Stimulated activated naive CD4-positive, alpha-beta T cell treated with Interleukin-2 at 50 U/mL for 16 hours (primary cell): ENCODE measurements at regions not wholly inside any gene's neighbourhood (a gene's known extent, or its start where the extent isn't known, plus 50 kb on each side); places are given as distances from the start of the nearest gene placed in this dataset.
"Not testable (repeated sequence)": the region's sequence is repeated elsewhere in the genome, so short reads cannot be mapped to it uniquely, and the experiment has no call there.

ENCODE experiments used
- DNase-seq: peaks from one replicate; lab custom pipeline; 2025; lab: John Stamatoyannopoulos, UW

DNA sequence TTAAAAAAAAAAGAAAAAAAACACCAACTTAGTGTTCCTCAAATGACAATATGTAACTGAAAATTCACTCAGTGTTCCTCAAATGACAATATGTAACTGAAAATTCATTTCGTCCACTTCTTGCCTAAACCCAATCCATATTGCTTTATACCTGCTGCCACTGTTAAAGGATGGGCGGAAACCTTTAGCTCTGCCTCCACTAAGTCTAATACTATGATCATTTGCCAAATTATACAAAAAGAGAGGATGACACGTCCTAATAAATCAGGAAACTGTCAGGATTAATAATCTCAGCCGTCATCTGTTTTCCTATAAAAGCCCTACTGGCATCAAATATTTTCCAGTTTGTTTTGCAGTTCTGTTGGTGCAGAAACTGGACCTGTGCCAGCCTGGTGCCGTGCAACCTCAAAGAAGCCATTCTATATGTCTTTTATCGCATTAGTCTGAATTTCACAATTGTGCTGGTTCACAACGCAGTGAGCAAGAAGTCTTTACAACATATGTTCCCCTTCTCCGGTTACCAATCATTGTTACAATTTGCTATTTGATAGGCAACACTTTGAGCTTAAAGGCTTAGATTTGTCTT lies 160.4 kb upstream of the KCNH8 start:
- no peak for DNase-seq

DNA sequence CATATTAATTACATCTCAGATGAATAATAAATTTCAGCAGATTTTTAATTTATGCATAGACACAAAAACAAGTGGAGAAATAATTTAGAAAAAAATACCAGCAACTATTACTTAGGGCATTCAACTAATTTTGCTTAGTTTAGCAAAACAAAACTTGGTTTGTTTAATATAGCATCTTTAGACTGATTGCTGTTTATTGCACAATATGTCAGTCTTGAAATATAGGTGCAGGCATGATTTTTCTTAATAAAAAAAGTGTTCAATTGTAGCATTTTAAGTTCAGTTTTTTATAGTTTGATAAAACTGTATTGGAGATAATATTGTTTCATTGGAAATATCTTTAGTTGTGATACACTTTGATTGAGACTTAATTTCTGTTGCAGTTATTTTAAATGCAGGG lies 161.2 kb upstream of the KCNH8 start:
- DNase-seq = no peak

DNA sequence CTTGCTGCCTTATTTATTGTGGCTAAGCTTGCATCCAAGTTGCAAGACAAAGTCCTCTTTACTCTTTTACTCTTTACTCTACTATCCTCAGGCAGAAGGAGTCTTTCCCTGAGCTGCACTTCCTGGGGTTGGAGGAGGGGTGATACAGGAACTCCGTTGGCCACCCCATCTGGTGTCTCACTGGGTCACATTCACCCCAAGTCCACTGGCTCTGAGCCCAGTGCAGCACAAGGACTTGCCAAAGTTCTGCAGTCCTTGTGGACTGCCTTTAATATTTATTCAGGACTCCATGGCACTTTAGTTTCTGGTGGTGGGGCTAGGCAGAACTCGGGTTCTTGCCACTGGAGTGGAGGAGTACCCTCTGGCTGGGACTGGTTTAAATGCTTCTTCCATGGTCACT lies 165.4 kb upstream of the KCNH8 start:
- no peak for DNase-seq

DNA sequence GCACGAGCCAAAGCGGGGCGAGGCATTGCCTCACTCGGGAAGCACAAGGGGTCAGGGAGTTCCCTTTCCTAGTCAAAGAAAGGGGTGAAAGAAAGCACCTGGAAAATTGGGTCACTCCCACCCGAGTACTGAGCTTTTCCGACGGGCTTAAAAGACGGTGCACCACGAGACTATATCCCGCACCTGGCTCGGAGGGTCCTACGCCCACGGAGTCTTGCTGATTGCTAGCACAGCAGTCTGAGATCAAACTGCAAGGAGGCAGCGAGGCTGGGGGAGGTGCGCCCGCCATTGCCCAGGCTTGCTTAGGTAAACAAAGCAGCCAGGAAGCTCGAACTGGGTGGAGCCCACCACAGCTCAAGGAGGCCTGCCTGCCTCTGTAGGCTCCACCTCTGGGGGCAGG lies 172.2 kb upstream of the KCNH8 start:
- not testable (repeated sequence) for DNase-seq

DNA sequence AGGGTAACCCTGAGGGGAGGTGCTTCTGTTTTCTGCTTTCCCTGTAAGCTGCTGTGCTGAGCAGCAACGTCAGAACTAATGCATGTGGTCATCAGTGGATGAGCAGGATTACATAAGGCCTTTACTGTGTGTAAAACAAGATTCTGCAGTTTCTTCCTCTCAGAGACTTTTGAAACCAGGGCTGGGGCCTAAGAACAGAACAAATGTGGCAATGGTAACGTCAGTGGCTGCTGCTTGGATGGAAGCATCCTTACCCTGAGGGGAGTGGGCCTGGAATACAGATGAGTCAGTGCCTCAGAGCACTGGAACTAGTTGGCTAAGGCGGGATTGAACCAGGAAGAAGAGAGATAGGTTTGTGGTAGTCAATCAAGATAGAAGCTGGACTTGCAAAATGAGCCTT lies 180.2 kb upstream of the KCNH8 start:
- DNase-seq = no peak

DNA sequence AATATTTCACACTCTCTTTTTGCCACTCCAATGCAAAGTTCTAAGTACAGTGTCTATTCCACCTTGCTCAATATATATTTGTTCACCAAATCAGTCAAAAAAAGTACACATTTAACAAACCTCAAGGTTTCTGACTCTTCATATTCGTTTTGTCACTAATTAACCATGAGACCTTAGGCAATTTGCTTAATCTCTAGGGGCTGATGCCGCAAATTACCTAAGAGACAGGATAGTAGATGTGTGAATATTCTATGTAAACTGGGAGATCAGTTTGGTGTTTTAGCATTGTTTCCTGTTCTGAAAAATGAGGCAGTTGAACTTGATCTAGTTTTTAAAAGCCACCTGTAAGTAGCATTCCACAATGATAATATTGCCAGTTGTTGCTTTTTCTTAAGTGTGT lies 182.5 kb upstream of the KCNH8 start:
- no peak for DNase-seq

DNA sequence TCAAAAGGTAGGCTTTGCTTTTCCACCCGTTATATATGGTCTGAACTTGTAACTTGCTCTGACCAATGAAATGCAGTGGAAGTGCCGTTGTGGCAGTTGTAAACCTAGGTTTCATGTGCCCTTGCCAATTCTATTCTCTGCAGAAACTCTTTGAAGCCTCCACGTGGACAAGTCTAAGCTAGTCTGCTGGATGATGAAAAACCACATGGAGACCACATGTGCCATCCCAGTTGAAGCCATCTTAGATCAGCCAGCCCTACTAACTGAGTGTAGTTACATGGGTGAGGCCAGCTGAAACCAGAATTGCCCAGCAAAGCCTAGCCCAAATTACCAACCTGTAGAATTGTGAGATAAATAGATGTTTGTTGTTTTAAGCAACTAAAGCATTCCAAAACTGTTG lies 183.7 kb upstream of the KCNH8 start:
- DNase-seq = no peak

DNA sequence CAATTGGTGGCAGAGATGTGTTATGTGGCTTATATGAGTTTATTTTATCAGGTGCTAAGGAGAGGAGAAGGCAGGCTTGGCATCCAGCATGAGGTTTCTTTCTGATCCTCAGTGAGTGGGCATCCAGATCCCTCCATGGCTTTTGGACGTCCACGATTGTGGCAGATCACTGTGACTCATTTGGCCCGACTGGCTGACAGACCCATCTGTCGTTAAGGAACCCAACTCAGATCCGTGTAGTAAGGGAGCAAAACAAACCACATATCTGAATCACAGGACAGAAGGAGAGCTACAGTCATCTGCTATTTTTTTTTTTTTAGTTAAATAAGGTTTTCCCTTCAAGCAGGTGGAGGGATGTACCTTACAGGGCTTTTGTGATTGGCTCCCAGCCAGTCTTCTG lies 197.0 kb upstream of the KCNH8 start:
- no peak for DNase-seq

DNA sequence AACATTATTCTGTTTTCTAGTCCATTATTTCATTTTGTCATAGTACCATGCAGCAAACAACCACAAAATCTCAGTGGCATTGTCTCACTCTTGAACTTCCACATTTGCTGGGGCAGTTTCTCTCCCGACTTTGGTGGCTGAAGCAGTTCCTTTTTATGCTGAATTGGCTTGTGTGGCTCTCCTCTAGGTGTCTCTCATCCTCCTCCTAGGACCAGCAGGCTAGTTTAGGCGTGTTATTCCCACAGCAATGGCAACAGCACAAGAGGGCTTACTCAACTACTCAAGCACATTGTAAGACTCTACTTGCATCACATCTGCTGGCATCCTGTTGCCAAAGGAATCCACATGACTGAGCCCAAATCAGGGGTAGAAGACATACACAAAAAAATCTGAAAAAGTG lies 201.8 kb upstream of the KCNH8 start:
- DNase-seq = no peak

DNA sequence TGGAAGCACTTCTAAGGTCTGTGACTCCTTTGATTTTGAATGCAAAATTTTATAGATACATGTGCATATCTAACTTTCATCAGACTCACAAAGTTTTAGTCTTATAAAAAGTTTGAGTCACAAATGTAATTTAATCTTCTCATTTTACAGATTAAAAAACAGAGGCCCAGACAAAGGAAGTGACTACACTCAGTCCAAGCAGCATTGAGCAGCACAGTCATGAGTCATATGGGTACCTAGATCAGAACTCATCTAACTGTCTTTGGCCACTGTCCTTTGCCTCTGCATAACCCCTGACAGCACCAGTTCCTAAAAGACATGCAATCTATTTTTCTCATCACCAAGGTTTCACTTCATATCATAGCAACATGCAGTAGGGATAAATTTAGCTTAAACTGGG lies 210.7 kb upstream of the KCNH8 start:
- no peak for DNase-seq

DNA sequence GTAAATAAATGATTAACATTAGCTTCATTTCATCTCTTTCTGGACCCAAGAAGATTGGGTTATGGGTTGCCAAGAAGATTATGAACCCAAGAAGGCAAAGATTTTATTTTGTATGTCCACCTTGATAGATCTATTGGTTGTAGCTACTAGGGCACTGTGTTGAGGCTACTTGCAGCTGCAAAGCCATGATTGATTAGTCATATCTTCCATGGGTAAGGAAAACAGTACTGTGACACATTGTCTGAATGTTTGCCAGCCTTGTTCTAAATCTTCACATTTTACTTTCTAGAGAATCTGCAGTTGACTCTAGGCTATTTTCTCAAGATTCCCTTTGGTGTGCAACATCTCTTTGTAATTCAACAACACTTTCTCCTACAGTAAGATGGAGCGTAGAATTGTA lies 229.2 kb upstream of the KCNH8 start:
- no peak for DNase-seq

DNA sequence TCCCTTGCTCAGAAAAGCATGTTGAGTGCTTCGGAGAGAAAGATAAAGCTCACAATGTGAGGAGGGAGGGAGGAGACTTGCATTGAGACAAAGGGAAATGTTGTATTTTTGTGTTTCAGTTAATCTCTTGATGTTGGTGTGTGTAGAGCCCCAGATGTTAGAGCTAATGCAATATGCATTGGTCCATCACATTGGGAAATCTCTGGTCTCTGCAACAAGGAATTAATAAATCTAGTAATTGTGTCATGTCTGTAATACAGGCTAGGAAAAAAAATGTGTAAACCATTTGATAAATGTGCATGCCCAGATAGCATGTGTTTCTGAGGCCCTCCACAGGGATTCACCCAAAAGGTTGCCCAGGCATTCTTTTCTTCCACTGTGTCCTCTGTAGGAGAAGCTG lies 230.4 kb upstream of the KCNH8 start:
- DNase-seq = no peak

DNA sequence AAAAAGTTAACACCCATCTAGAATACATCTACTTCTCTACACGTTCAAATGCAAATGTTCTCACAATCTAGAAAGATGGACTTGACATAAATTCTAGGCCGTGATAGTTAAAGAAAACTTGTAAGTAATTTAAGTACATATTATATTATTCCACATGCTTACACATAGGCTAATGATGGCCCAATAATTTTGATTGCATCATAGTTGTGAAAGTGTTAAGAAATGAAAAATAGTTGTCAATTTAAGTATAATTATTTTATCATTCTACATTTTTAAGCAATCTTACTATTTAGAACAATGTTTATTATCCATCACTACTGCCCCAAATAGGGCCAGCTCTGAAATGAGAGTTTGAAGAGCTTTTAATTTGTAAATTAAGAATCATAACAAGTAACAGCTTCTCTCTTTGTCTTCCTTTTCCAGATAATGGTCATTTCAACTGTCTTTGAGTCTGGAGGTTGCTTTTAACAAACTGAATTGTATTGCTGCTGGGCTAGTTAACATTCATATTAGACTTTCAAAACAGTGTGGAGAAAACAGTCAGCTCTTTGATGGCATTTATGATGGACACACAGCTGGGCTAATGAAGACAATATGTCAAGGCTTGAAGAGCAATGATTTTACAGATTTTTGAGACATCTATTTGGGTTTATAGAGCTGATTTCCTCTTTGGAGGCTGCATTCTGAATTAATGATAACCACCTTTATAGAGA lies 246.1 kb upstream of the KCNH8 start:
- no peak for DNase-seq

DNA sequence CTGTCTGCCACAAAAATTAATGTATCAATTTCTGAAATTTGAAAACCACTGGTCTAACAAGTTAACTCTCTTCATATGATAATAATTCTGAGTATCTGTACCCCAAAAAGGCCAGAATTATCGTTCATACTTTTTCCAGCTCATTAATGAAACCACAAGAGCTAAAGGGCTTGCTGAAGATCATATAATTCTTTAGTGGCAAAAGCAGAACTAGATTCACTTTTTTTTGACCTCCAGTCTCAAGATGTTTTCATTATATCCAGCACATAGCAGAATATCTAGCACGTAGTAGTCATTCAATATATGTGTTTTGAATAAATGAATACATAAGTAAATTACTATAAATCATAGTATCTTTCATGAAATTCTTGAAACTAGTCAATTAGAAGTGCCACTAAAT lies 246.7 kb upstream of the KCNH8 start:
- DNase-seq = no peak

DNA sequence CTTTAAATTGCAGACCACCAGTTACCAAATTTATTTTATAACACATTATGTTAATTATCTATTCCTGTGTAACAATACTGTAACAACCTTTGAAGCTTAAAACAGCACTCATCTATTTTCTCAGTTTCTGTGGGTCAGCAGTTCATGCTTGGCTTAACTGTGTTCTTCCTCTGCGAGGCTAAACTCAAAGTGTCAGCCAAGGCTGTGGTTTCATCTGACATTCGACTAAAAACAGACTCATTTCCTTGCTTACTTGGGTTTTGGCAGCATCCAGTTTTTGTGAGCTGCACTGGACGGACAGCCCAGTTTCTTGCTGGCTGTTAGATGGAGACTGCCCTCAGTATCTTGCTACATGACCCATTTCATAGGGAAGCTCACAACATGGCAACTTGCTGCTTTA lies 247.3 kb upstream of the KCNH8 start:
- DNase-seq = no peak

DNA sequence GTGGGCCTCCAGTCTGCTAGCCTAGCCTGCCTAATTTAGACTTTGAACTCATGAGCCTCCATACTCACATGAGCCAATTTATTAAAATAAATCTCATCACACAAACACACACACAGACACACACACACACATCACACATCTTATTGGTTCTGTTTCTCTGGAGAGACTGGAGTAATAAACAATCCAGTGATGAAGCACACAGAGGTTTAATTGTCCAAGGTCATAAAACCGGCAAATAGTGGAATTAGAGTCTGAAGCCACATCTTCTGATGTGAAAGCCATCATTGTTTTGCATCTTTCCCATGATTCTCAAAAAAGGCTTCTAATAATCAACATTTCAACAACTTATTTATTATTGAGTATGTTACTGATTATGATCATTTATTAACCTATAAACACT lies 249.4 kb upstream of the KCNH8 start:
- no peak for DNase-seq

DNA sequence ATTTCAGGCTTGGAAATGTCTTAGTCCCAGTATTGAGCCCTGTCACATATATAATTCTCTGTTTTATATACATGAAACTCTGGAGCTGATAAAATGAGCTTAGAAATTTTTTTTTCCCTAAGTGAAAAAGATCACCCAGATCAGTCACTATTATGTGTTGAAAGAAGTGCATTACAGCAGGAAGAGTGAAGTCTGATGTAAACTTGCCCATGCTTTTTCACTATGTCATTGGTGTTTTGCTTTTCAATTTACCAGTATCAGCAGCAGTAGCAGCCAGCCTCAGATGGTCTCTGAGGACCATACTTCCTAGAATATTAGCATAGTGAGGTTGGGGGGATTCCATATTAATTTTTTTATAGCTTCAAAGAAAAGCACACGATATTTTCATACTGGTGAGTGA lies 255.6 kb upstream of the KCNH8 start:
- DNase-seq = no peak

DNA sequence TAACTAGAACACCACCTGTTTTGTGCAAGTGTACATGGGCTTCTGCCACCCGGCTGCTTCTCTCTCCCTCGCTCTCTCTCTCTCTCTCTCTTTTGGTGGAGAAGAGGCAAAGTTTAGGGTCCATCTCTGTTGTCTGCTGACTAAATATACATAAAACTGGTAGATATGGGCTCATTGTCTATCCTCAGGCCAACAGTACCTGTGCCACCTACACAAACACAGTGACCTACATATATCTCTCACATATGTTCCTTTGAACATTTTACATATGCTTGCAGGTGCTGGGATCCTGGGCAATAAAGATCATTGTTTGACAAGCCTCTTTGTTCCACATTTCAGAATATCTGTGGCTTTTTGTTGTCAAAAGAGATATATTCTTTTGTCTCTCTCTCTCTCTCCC lies 256.3 kb upstream of the KCNH8 start:
- DNase-seq = no peak

DNA sequence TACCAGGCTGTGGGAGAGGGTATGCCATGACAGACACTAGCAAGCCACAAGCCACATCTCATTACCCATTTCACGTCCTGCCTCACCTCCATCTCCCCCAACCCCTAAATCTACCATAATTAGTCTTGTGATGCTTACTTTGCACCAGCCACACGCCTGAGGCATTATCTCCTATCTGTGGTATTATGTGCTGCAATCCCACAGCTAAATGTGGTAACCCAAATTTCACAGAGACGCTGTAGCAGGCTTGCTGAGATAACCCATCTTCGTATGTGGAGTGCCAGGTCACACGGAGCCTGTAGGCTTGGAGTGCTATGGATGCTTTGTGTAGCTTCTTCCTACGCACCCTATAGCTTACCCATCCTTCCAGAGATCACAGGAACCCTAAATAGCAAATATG lies 256.7 kb upstream of the KCNH8 start:
- DNase-seq = no peak

DNA sequence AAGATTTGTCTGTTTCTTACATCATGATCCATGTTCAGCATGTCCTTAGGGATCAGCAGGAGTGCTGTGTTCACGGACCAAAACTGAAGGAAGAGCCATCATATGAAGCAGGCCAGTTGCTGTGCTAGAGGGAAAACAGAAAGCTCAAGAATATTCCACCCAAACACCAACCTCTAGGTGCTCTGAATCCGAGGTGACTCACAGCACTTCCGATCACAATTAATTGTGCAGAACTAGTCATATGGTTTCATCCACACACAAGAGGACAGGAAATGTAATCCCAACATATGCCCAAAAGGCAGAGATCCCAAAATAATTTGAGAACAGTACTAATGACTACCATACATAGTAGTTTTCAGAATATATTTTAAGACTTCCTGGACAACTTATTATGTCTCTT lies 257.9 kb upstream of the KCNH8 start:
- DNase-seq = no peak

DNA sequence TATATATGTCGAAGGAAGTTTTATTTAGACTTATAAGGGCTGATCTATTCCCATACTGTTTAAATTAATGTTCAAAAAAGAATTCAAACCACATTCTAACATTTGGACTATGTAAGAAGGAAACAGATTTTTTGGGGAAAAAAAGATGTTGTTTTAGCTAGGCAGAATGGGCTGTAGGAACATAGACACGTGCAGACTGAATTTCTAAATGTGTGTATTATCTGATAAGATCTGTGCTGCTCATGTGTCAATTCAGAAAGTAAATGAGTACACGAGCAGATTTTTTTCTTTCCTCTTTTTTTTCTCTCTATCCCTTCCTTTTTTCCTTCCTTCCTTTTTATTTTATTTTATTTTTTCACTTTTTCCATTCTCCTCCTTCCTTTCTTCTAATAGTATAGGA lies 259.5 kb upstream of the KCNH8 start:
- no peak for DNase-seq

DNA sequence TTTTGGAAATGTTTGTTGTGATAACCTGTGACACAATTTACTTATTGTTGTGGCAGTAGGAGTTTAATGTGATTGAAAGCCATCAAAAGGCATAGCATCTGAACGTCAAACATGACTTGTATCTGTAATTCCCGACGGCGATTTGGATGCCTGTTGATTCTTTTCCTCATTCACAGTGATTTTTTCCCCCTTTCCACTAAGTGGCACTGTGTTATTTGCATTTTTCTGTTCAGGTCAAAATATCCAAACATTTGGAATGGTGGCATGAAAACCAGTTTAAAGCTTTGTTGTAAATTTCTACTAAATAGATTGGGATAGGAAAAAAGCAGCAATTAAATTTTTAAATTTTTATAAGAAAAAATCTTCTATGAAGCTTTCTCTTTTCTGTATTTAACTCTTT lies 259.9 kb upstream of the KCNH8 start:
- DNase-seq = no peak

DNA sequence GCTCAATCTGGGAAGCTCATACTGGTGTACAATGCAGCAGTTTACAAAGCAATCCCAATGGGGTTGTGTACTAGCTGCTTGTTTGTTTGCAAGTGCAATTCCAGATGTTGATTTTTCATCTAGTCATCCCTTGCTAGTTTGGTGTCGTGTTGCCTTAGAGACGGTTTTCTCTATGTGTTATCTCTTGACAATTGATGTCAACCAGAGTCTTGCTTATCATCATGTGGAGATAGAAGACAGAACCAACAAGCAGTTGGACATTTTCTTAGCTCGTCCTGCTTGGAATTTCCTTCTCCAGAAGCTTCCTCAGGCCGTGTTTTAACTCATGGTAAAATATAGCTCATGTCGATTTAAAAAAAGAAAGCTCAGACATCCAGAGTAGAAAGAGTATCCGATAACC lies 262.0 kb upstream of the KCNH8 start:
- no peak for DNase-seq

DNA sequence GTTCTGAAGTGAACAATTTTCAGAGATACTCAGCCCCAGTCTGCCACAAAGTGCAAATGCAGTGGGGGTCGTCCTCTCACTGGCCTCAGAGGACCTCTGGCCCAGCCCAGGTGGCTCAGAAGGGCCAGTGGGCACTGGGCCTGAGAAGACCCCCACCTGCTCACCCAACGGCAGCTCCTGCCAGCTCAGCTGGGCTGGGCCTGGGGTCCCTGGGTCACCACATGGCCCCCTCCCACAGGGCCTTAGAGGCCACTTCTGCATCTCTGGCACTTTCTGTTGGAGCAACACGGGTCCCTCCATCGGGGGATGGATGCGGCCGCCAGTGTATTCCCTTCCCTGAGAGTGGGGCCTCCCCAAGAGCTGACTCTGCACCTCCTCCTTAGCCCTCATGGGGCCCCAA lies 262.7 kb upstream of the KCNH8 start:
- DNase-seq = no peak
